H1 (cell line): ENCODE measurements at regions not wholly inside any gene's neighbourhood (a gene's known extent, or its start where the extent isn't known, plus 50 kb on each side); places are given as distances from the start of the nearest gene placed in this dataset.

ENCODE experiments used
- CTCF ChIA-PET: fragments of 300-600 bp; sonication (Branson Sonifier 250); formaldehyde crosslinking; loops from one replicate; lab custom pipeline; 2021; ENCODE audit not compliant: partially characterized antibody; lab: Charles Lee
- POLR2A ChIA-PET: fragments of 300-600 bp; sonication (Branson Sonifier 250); formaldehyde crosslinking; loops from one replicate; lab custom pipeline; 2021; ENCODE audit warnings: inconsistent platforms; ENCODE audit not compliant: partially characterized antibody; lab: Charles Lee
- DNase-seq, 2 experiments: peaks; one replicate each; pipeline versions ENCODE4 v3.0.0 to v3.0.0-alpha.2; 2010 to 2022; ENCODE audit warnings: low spot score in 2 of 2, low read depth in 1 of 2, mixed read lengths in 1 of 2
- FAIRE-seq: peaks from 2 replicates; lab custom pipeline; 2011; peaks lifted over from hg19 to GRCh38; lab: Jason Lieb, UNC
- H2AFZ ChIP-seq: 2 replicates; pipeline ENCODE4 v1.8.1; 2012; ENCODE audit warnings: low read length, inconsistent platforms
- H2AK5ac ChIP-seq: 2 replicates; pipeline ENCODE4 v1.6.1; 2013; ENCODE audit warnings: low read depth, low read length
- H2BK120ac ChIP-seq: replicated peaks from 2 replicates; pipeline ENCODE3; 2013; ENCODE audit warnings: low read depth, low read length, inconsistent platforms
- H2BK12ac ChIP-seq: 2 replicates; pipeline ENCODE4 v1.6.1; 2013; ENCODE audit warnings: low read depth, low read length
- H2BK15ac ChIP-seq: 2 replicates; pipeline ENCODE4 v1.6.1; 2013; ENCODE audit warnings: low read length
- H2BK20ac ChIP-seq: 2 replicates; pipeline ENCODE4 v1.6.1; 2013; ENCODE audit warnings: low read length
- H2BK5ac ChIP-seq: 2 replicates; pipeline ENCODE4 v1.6.1; 2013; ENCODE audit warnings: low read depth, low read length
- H3K14ac ChIP-seq: 2 replicates; pipeline ENCODE4 v1.6.1; 2013; ENCODE audit warnings: inconsistent platforms; ENCODE audit not compliant: insufficient read length
- H3K18ac ChIP-seq: 2 replicates; pipeline ENCODE4 v1.6.1; 2013; ENCODE audit warnings: low read length; ENCODE audit errors: extremely low read depth
- H3K23ac ChIP-seq: 2 replicates; pipeline ENCODE4 v1.6.1; 2013; ENCODE audit warnings: inconsistent platforms; ENCODE audit not compliant: insufficient read length
- H3K23me2 ChIP-seq: 2 replicates; pipeline ENCODE4 v1.6.1; 2013; ENCODE audit warnings: low read depth, low read length
- H3K27ac ChIP-seq: 2 replicates; pipeline ENCODE4 v1.6.1; 2011; ENCODE audit warnings: low read depth, low read length, inconsistent platforms
- H3K27me3 ChIP-seq, 4 experiments: replicated peaks in 1 of 4; 1 replicate in 1 of 4; 2 replicates in 3 of 4; pipeline versions ENCODE4 v1.6.1 to v1.8.1; 2011 to 2013; ENCODE audit warnings: low read length in 3 of 4, mild to moderate bottlenecking in 3 of 4, inconsistent platforms in 2 of 4, mixed read lengths in 2 of 4, moderate library complexity in 1 of 4; ENCODE audit not compliant: control insufficient read depth in 3 of 4, insufficient read depth in 3 of 4; ENCODE audit errors: extremely low read depth in 1 of 4
- H3K36me3 ChIP-seq, 4 experiments: 2 replicates each; pipeline versions ENCODE4 v1.6.1 to v1.8.1; 2011 to 2013; ENCODE audit warnings: mild to moderate bottlenecking in 4 of 4, low read length in 3 of 4, moderate library complexity in 2 of 4, control low read depth in 1 of 4, inconsistent platforms in 1 of 4; ENCODE audit not compliant: insufficient read depth in 4 of 4, control insufficient read depth in 2 of 4
- H3K4ac ChIP-seq: replicated peaks from 2 replicates; pipeline ENCODE3; 2013; ENCODE audit warnings: low read length, low read depth, mixed read lengths, inconsistent platforms; ENCODE audit not compliant: insufficient read length
- H3K4me1 ChIP-seq, 4 experiments: replicated peaks in 1 of 4; 1 replicate in 1 of 4; 2 replicates in 3 of 4; pipeline versions ENCODE4 v1.6.1 to v1.8.1; 2011 to 2013; ENCODE audit warnings: low read length in 3 of 4, inconsistent platforms in 2 of 4, mixed read lengths in 1 of 4; ENCODE audit not compliant: insufficient read depth in 4 of 4, control insufficient read depth in 3 of 4
- H3K4me2 ChIP-seq, 2 experiments: 2 replicates each; pipeline versions ENCODE4 v1.6.1 to v1.8.1; 2011 to 2013; ENCODE audit warnings: low read depth in 2 of 2, low read length in 2 of 2, control low read depth in 1 of 2, inconsistent platforms in 1 of 2, mild to moderate bottlenecking in 1 of 2; ENCODE audit not compliant: insufficient read depth in 1 of 2
- H3K4me3 ChIP-seq, 4 experiments: fragments of 200-600, 300-600 bp in 1 of 4; sonication (generic), shearing (Covaris generic), sonication (Bioruptor Twin) in 1 of 4; 2 replicates each; pipeline versions ENCODE4 v1.5.1 to v1.8.1; 2011 to 2016; ENCODE audit warnings: low read length in 4 of 4, low read depth in 3 of 4, control low read depth in 2 of 4, inconsistent platforms in 2 of 4, mild to moderate bottlenecking in 2 of 4, mixed read lengths in 1 of 4, moderate library complexity in 1 of 4; ENCODE audit not compliant: insufficient read depth in 2 of 4; ENCODE audit errors: extremely low read depth in 1 of 4
- H3K56ac ChIP-seq: replicated peaks from 2 replicates; pipeline ENCODE3; 2013; ENCODE audit warnings: low read depth, mild to moderate bottlenecking, mixed read lengths, low read length, inconsistent platforms; ENCODE audit not compliant: insufficient read length
- H3K79me1 ChIP-seq: 2 replicates; pipeline ENCODE4 v1.6.1; 2013; ENCODE audit warnings: low read depth, low read length, control low read depth
- H3K79me2 ChIP-seq, 2 experiments: 2 replicates each; pipeline versions ENCODE4 v1.6.1 to v1.8.1; 2012 to 2013; ENCODE audit warnings: low read length in 2 of 2, mild to moderate bottlenecking in 2 of 2, inconsistent platforms in 1 of 2; ENCODE audit not compliant: insufficient read depth in 2 of 2, control insufficient read depth in 1 of 2
- H3K9ac ChIP-seq, 4 experiments: replicated peaks in 1 of 4; 1 replicate in 1 of 4; 2 replicates in 3 of 4; pipeline versions ENCODE4 v1.6.1 to v1.8.1; 2011 to 2013; ENCODE audit warnings: low read depth in 3 of 4, low read length in 3 of 4, control low read depth in 2 of 4, mild to moderate bottlenecking in 2 of 4, moderate library complexity in 2 of 4, inconsistent platforms in 1 of 4; ENCODE audit errors: extremely low read depth in 1 of 4
- H3K9me3 ChIP-seq, 2 experiments: 2 replicates each; pipeline versions ENCODE4 v1.6.1 to v1.8.1; 2012 to 2013; ENCODE audit warnings: mild to moderate bottlenecking in 2 of 2, moderate library complexity in 2 of 2, control low read depth in 1 of 2, inconsistent platforms in 1 of 2, low read depth in 1 of 2, low read length in 1 of 2, mixed read lengths in 1 of 2; ENCODE audit not compliant: insufficient read depth in 2 of 2
- H4K20me1 ChIP-seq, 2 experiments: replicated peaks in 1 of 2; 2 replicates each; pipeline versions ENCODE3 to v1.8.1; 2011 to 2013; ENCODE audit warnings: inconsistent platforms in 2 of 2, low read length in 2 of 2, mild to moderate bottlenecking in 1 of 2; ENCODE audit not compliant: insufficient read depth in 2 of 2, control insufficient read depth in 1 of 2
- H4K5ac ChIP-seq: 2 replicates; pipeline ENCODE4 v1.6.1; 2013; ENCODE audit warnings: low read length, low read depth, mixed read lengths, inconsistent platforms; ENCODE audit not compliant: insufficient read length
- H4K8ac ChIP-seq: 2 replicates; pipeline ENCODE4 v1.8.0; 2013; ENCODE audit warnings: mild to moderate bottlenecking, moderate library complexity, low read length, inconsistent platforms; ENCODE audit not compliant: insufficient read depth; ENCODE audit errors: extremely low read depth
- H4K91ac ChIP-seq: replicated peaks from 2 replicates; pipeline ENCODE3; 2013; ENCODE audit warnings: low read length, mixed read lengths, inconsistent platforms; ENCODE audit not compliant: insufficient read length
- BCL11A ChIP-seq, 2 experiments: IDR thresholded peaks; one replicate each; pipeline ENCODE4 v1.6.1; 2011; ENCODE audit warnings: low read depth in 2 of 2, low read length in 2 of 2, mild to moderate bottlenecking in 2 of 2
- BRCA1 ChIP-seq: IDR thresholded peaks from 2 replicates; pipeline ENCODE4 v1.6.1; 2012; ENCODE audit warnings: low read depth, low read length, improper control_type of control experiment
- HDAC2 ChIP-seq, 2 experiments: fragments of 300-600 bp in 1 of 2; sonication (generic) in 1 of 2; IDR thresholded peaks; 2 replicates each; pipeline ENCODE4 v1.6.1; 2011 to 2012; ENCODE audit warnings: low read depth in 2 of 2, low read length in 2 of 2, mild to moderate bottlenecking in 2 of 2, moderate library complexity in 2 of 2, borderline replicate concordance in 1 of 2, inconsistent platforms in 1 of 2
- HDAC6 ChIP-seq: IDR thresholded peaks from one replicate; pipeline ENCODE4 v1.7.1; 2012; ENCODE audit warnings: low read depth, mild to moderate bottlenecking, inconsistent platforms, low read length, moderate library complexity
- JUN ChIP-seq: IDR thresholded peaks from 2 replicates; pipeline ENCODE4 v1.6.1; 2011; ENCODE audit warnings: low read depth, mild to moderate bottlenecking, improper control_type of control experiment, low read length
- MAFK ChIP-seq: IDR thresholded peaks from 2 replicates; pipeline ENCODE4 v1.6.1; 2012; ENCODE audit warnings: low read depth, mild to moderate bottlenecking, improper control_type of control experiment, low read length
- POLR2AphosphoS5 ChIP-seq: IDR thresholded peaks from 2 replicates; pipeline ENCODE4 v1.6.1; 2011; ENCODE audit warnings: low read depth, low read length
- POU5F1 ChIP-seq: IDR thresholded peaks from 2 replicates; pipeline ENCODE4 v1.6.1; 2011; ENCODE audit warnings: low read depth, mild to moderate bottlenecking, low read length, moderate library complexity
- SP2 ChIP-seq: IDR thresholded peaks from 2 replicates; pipeline ENCODE4 v1.6.1; 2012; ENCODE audit warnings: mild to moderate bottlenecking, low read length, inconsistent platforms
- TAF1 ChIP-seq: IDR thresholded peaks from 2 replicates; pipeline ENCODE4 v1.6.1; 2011; ENCODE audit warnings: mild to moderate bottlenecking, low read depth, low read length
- TAF7 ChIP-seq: optimal IDR thresholded peaks from 2 replicates; pipeline ENCODE3; 2011; ENCODE audit warnings: low read depth, mild to moderate bottlenecking, inconsistent platforms, low read length, moderate library complexity, borderline replicate concordance
- TCF12 ChIP-seq: IDR thresholded peaks from 2 replicates; pipeline ENCODE4 v1.6.1; 2011; ENCODE audit warnings: low read depth, mild to moderate bottlenecking, low read length
- TEAD4 ChIP-seq: IDR thresholded peaks from 2 replicates; pipeline ENCODE4 v1.6.1; 2012; ENCODE audit warnings: low read depth, low read length, inconsistent platforms, mixed read lengths
- WGBS, 2 experiments: shearing (Covaris generic) in 1 of 2; methylation state at CpG; one replicate each; pipeline versions ENCODE4 v1.1.6 to v1.1.7; 2013 to 2015; ENCODE audit warnings: low lambda C conversion rate in 2 of 2, mixed read lengths in 2 of 2, inconsistent platforms in 1 of 2, low coverage in 1 of 2, missing lambda C conversion rate in 1 of 2; ENCODE audit not compliant: insufficient replicate concordance in 2 of 2, insufficient coverage in 1 of 2, insufficient read length in 1 of 2; ENCODE audit errors: extremely low coverage in 1 of 2, missing lambda C conversion rate in 1 of 2; 5-methylcytosine and 5-hydroxymethylcytosine counted together
- TF ChIP-seq, protein P1 (sequence below): IDR thresholded peaks from 2 replicates; pipeline ENCODE4 v1.6.1; 2011; ENCODE audit warnings: low read depth, mild to moderate bottlenecking, low read length; ENCODE audit not compliant: insufficient read depth

DNA sequence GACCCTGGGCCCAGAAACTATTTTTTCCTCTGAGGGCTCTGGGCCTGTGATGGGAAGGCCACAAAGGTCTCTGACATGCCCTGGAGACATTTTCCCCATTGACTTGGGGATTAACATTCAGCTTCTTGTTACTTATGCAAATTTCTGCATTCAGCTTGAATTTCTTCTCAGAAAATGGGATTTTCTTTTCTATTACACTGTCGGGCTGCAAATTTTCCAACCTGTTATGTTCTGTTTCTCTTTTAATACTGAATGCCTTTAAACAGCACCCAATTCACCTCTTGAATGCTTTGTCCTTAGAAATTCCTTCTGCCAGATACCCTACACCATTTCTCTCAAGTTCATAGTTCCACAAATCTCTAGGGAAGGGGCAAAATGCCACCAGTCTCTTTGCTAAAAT, 241.0 kb downstream of the HNMT start:
- Histone ChIP-seq H3K79me1 (no peaks in the 10 kb centered on the region), H3K4me1 (no peaks in the 10 kb centered on the region), H4K20me1 (no peaks in the 10 kb centered on the region), H4K5ac (no peak overlapping the region), H3K23ac (no peak overlapping the region), H3K14ac (no peak overlapping the region), H3K56ac (no peak overlapping the region), H4K91ac (no peak overlapping the region), H3K9ac (no peak overlapping the region), H2AK5ac (no peak overlapping the region), H3K4ac (no peak overlapping the region), H4K8ac (no peak overlapping the region), H3K4me3 (no peak overlapping the region), H2BK120ac (no peak overlapping the region), H3K27me3 (no peaks in the 10 kb centered on the region), H3K27ac (no peak overlapping the region), H3K23me2 (no peaks in the 10 kb centered on the region), H3K79me2 (no peaks in the 10 kb centered on the region), H2BK15ac (no peak overlapping the region), H3K36me3 (no peaks in the 10 kb centered on the region), H3K4me2 (no peak overlapping the region), H2AFZ (no peak overlapping the region), H3K9me3 (no peaks in the 10 kb centered on the region), H2BK20ac (no peak overlapping the region), H2BK12ac (no peak overlapping the region), H2BK5ac (no peak overlapping the region), H3K18ac (no peak overlapping the region)
- no peak for DNase-seq
- FAIRE-seq, result no peak
- 100% methylated on average over 1 of the region's 1 CpG; no CpG with 5 or more reads in 1 of the 2 experiments for WGBS, 2 experiments
- ChIA-PET POLR2A (no interaction called here), CTCF (interaction anchor here (1.3 kb wide), 1 partner anchor 11 kb away, joined by 4 read pairs; no protein-coding TSS in a partner anchor)
- TF ChIP-seq SP2 (no peak), BRCA1 (no peak), JUN (no peak), TEAD4 (no peak), HDAC6 (no peak), TAF1 (no peak), TCF12 (no peak), TAF7 (no peak), MAFK (no peak), BCL11A (IDR thresholded peaks at IDR 0.05; ENCODE audit: low read depth in 2 of 2, low read length in 2 of 2) (no peak), POLR2AphosphoS5 (no peak), POU5F1 (no peak), HDAC2 (IDR thresholded peaks at IDR 0.05; ENCODE audit: borderline replicate concordance in 1 of 2, low read depth in 2 of 2, low read length in 2 of 2) (no peak)
- TF ChIP-seq, protein P1, sequence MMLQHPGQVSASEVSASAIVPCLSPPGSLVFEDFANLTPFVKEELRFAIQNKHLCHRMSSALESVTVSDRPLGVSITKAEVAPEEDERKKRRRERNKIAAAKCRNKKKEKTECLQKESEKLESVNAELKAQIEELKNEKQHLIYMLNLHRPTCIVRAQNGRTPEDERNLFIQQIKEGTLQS, result no peak
